ENCODE measurements at regions not wholly inside any gene's neighbourhood (a gene's known extent, or its start where the extent isn't known, plus 50 kb on each side); places are given as distances from the start of the nearest gene placed in this dataset.
A peak's percentile ranks its signal among the peaks of the same experiment; 100 is the strongest.

GRCh38 chr15:29343229-29343628 lies 73.6 kb upstream of the NSMCE3 start:
- intact Hi-C loops (cut with micrococcal nuclease), result no loop called here
- ChIA-PET POLR2A (interaction anchor here (0.6 kb wide), 2 partner anchors 10 to 146 kb away, joined by 3 read pairs; no protein-coding TSS in a partner anchor), CTCF (no interaction called here)
- no peak for DNase-seq (ENCODE audit: unreplicated experiment)
- Mint-ChIP-seq H3K36me3 (ENCODE audit: insufficient read depth, unreplicated experiment) (no peaks in the 10 kb centered on the region), H3K27me3 (ENCODE audit: insufficient read depth, unreplicated experiment) (peaks cover 38% of the 10 kb centered on the region), H3K27ac (ENCODE audit: low read depth, unreplicated experiment) (no peak overlapping the region), H3K9me3 (ENCODE audit: unreplicated experiment) (no peaks in the 10 kb centered on the region), H3K4me1 (ENCODE audit: insufficient read depth, unreplicated experiment) (peaks cover 5% of the 10 kb centered on the region), H3K4me3 (ENCODE audit: unreplicated experiment) (no peak overlapping the region)
- TF ChIP-seq, protein P1, sequence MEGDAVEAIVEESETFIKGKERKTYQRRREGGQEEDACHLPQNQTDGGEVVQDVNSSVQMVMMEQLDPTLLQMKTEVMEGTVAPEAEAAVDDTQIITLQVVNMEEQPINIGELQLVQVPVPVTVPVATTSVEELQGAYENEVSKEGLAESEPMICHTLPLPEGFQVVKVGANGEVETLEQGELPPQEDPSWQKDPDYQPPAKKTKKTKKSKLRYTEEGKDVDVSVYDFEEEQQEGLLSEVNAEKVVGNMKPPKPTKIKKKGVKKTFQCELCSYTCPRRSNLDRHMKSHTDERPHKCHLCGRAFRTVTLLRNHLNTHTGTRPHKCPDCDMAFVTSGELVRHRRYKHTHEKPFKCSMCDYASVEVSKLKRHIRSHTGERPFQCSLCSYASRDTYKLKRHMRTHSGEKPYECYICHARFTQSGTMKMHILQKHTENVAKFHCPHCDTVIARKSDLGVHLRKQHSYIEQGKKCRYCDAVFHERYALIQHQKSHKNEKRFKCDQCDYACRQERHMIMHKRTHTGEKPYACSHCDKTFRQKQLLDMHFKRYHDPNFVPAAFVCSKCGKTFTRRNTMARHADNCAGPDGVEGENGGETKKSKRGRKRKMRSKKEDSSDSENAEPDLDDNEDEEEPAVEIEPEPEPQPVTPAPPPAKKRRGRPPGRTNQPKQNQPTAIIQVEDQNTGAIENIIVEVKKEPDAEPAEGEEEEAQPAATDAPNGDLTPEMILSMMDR (IDR thresholded peaks at IDR 0.05; ENCODE audit: unreplicated experiment), result no peak
- BruUV-seq (replicated peaks), result no TSS peak

DNA sequence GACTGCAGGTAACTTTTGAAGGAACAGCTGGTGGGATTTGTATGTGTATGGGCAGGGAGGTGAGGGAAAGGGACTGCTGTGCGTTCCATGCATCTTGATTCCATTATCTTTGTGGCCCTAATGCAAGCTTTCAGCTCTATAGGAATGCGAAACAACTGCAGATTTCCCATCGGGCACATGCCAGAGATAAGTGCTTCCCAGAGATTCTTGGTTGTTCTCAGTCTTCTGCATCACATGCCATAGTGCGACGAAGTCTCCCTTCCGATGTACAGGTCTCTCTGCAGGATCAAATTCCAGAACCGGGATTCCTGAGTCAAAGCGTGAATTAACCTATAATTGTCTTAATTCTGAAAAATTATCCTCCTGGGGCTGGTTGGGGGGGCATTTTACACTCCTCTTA lies 72.6 kb upstream of the NSMCE3 start:
- Mint-ChIP-seq H3K9me3 (ENCODE audit: unreplicated experiment) (no peaks in the 10 kb centered on the region), H3K27ac (ENCODE audit: low read depth, unreplicated experiment) (no peak overlapping the region), H3K36me3 (ENCODE audit: insufficient read depth, unreplicated experiment) (no peaks in the 10 kb centered on the region), H3K4me1 (ENCODE audit: insufficient read depth, unreplicated experiment) (peaks cover 9% of the 10 kb centered on the region), H3K4me3 (ENCODE audit: unreplicated experiment) (no peak overlapping the region), H3K27me3 (ENCODE audit: insufficient read depth, unreplicated experiment) (peaks cover 38% of the 10 kb centered on the region)
- ChIA-PET POLR2A (no interaction called here), CTCF (interaction anchor here (0.5 to 1.5 kb wide), 4 partner anchors 10 to 341 kb away, joined by 3 to 4 read pairs (median 4); no protein-coding TSS in a partner anchor)
- no TSS peak for BruUV-seq (replicated peaks)
- intact Hi-C loops (cut with micrococcal nuclease), result no loop called here
- DNase-seq (ENCODE audit: unreplicated experiment), result no peak
- TF ChIP-seq, protein P1 (IDR thresholded peaks at IDR 0.05; ENCODE audit: unreplicated experiment), result no peak

DNA sequence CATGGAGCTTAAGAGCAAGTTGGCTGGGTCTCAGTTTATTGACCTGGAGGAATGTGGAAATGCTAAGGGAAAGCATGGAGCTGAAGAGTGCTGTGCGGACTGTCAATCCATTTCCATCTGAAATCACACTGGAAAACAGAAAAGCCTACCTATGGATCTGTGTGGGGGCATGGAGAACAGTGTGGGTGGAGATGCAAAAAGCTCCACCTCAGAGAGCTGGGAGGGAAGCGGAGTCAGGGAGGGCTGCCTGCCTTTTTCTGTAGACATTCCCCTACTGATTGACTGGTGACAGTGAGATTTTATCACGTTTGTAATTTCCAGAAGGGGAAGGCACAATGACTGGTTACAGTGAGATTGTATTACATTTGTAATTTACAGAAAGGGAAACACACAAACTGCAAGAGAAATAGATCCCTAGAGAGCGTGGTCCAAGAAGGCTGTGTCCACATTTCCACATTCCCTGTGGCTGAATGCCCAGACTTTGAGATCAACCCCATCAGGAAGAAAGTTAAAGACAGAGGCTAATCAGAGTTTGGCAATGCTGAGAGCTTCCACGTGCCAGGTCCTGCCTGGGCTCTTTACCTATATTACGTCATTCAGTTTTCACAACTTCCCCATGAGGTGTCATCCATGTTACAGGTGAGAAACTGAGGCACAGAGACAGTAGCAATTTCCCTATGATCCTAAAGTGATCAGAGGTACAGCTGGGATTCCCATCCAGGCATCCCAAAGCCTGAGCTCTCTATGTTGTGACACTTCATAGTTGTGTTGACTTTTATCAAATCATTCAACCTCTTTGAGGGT lies 67.7 kb upstream of the NSMCE3 start:
- Mint-ChIP-seq H3K27me3 (ENCODE audit: insufficient read depth, unreplicated experiment) (peaks cover 43% of the 10 kb centered on the region), H3K4me1 (ENCODE audit: insufficient read depth, unreplicated experiment) (peaks cover 8% of the 10 kb centered on the region), H3K27ac (ENCODE audit: low read depth, unreplicated experiment) (no peak overlapping the region), H3K36me3 (ENCODE audit: insufficient read depth, unreplicated experiment) (no peaks in the 10 kb centered on the region), H3K9me3 (ENCODE audit: unreplicated experiment) (peaks cover 7% of the 10 kb centered on the region), H3K4me3 (ENCODE audit: unreplicated experiment) (no peak overlapping the region)
- ChIA-PET CTCF (interaction anchor here (0.5 kb wide), 1 partner anchor 163 kb away, joined by 7 read pairs; no protein-coding TSS in a partner anchor), POLR2A (interaction anchor here (0.6 to 0.9 kb wide), 4 partner anchors 12 to 359 kb away, joined by 3 read pairs; no protein-coding TSS in a partner anchor)
- BruUV-seq (replicated peaks), result no TSS peak
- TF ChIP-seq, protein P1 (IDR thresholded peaks at IDR 0.05; ENCODE audit: unreplicated experiment), result no peak
- intact Hi-C loops (cut with micrococcal nuclease), result no loop called here
- peak; percentile 7 for DNase-seq (ENCODE audit: unreplicated experiment)

- BruUV-seq (replicated peaks), result no TSS peak
- ChIA-PET POLR2A (interaction anchor here (0.8 kb wide), 1 partner anchor 12 kb away, joined by 4 read pairs; no protein-coding TSS in a partner anchor), CTCF (no interaction called here)
- no peak for DNase-seq (ENCODE audit: unreplicated experiment)
- H3K27me3 Mint-ChIP-seq (ENCODE audit: insufficient read depth, unreplicated experiment), result peaks cover 25% of the 10 kb centered on the region
- TF ChIP-seq, protein P1 (IDR thresholded peaks at IDR 0.05; ENCODE audit: unreplicated experiment), result no peak
- H3K27ac Mint-ChIP-seq (ENCODE audit: low read depth, unreplicated experiment), result no peak overlapping the region
- intact Hi-C loops (cut with micrococcal nuclease), result no loop called here
- H3K9me3 Mint-ChIP-seq (ENCODE audit: unreplicated experiment), result peaks cover 7% of the 10 kb centered on the region
- H3K4me1 Mint-ChIP-seq (ENCODE audit: insufficient read depth, unreplicated experiment), result peaks cover 8% of the 10 kb centered on the region
- no peaks in the 10 kb centered on the region for H3K36me3 Mint-ChIP-seq (ENCODE audit: insufficient read depth, unreplicated experiment)
- no peak overlapping the region for H3K4me3 Mint-ChIP-seq (ENCODE audit: unreplicated experiment)
Observed at GRCh38 chr15:29334544-29334943, 64.9 kb upstream of the NSMCE3 start.
